GM19324 (cell line): ENCODE measurements at regions not wholly inside any gene's neighbourhood (a gene's known extent, or its start where the extent isn't known, plus 50 kb on each side); places are given as distances from the start of the nearest gene placed in this dataset.

ENCODE experiments used
- ATAC-seq: cut with Tn5 transposase; IDR thresholded peaks from one replicate; pipeline ENCODE4 v1.9.1; 2021; ENCODE audit warnings: mild to moderate bottlenecking, moderate library complexity; ENCODE audit not compliant: unreplicated experiment, low FRiP score

DNA sequence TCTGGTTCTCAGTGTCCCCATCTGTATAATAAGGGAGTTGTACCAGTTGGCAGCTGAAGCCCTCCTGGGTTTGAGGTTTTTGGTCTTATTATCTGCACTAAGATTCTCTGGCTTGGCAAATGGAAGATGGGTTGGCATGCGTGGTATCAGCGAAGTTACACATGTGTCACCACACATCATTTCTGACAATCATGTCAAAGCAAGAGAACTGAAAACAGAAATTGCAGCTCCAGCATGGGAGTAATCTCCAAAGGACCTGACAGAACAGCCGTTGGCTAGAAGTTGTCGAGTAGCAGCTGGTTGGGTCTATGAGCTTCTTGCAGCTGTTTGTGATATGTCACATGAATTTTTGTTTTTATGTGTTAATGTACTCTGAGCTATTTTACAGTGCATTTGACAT lies 317.4 kb downstream of the SLC4A3 start:
- ATAC-seq, result no peak

DNA sequence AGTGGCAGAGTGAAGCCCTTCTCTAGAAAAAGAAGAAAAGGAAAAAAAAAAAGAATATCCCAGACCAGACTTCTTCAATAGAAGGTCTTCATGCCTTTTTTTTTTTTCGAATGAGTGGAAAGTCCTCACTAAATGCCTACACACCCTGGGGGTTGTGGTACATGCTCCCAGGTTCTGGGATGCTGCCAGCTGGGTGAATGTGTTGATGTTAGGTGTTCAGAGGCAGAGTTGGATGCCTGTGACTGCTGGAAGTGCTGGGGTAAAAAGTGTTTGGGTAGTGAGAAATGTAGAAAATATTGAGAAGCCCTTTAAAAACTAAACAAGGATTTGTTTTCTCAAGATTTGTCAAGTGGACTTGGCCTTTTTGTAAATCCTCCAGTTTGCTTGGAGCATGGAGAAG lies 318.6 kb downstream of the SLC4A3 start:
- ATAC-seq, result no peak

DNA sequence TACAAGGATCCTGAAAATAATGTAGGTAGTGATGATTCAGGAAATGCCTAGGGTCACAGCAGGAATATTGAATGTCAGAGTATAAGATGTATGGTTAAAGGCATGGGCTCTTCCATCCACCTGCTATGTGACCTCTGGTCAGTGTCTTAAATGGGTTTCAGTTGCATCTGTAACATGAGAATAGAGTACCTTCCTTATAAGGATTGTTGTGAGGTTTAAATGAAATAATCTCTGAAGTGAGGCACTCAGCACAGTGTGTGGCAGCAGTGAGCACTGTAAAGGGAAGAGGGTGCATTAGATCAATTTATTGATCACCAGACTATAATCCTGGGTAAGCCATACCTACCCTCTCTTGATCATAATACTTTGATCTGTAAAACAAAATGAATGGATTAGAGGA lies 319.1 kb downstream of the SLC4A3 start:
- ATAC-seq, result no peak

DNA sequence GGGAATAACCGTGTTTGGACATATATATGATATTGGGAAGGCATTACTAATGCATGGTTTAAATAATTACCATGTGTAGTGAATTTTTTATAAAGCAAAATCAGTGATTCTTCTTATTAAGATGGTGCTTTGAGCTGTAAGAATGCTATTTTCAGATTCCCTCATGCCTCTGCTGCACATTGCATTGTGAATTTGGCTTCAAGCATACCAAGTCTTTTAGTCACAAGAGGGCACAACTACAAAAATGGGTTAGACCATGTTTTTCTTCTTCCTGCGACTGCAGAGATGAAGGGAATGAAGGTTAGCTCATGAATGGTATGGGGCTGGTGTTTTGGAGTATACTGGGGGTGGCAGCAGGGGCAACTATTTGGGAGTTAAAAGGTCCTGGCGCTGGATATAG lies 320.1 kb downstream of the SLC4A3 start:
- ATAC-seq, result no peak

DNA sequence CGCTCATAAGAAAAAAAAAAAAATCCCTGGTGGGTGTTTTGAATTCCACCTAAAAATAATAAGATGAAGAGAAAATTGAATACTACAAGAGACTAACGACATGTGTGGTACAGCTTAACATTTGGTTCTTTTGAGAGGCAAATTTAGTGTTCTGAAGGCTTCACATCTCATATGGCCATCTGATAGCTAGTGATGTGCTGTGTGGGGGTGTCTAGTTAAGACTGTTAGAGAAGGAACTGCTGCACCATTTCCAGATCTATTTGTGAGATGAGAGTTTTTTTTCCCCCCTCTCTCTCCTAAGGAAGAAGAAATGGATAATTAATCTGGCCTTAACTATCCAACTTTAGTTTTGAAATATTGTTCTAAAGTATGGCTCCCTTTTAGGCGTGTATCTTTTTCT lies 321.6 kb downstream of the SLC4A3 start:
- no peak for ATAC-seq

DNA sequence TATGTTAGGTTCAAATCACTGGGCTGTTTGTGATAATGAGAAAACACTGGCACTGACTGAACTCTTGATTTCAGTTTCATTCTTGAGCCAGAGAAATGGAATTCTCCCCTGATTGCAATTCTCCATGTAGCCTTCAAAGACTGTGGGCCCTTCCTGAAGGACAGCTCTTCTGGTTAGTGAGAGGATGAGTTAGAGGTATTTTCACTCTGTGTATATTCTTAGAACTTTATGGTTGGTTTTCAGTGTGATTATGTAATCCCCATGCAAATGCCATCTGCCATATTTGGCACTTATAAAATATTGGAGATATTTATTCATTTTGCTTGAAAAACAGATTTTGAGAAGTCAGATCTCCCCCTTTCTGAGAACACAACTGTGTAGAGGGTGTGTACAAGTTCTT lies 323.7 kb downstream of the SLC4A3 start:
- no peak for ATAC-seq

DNA sequence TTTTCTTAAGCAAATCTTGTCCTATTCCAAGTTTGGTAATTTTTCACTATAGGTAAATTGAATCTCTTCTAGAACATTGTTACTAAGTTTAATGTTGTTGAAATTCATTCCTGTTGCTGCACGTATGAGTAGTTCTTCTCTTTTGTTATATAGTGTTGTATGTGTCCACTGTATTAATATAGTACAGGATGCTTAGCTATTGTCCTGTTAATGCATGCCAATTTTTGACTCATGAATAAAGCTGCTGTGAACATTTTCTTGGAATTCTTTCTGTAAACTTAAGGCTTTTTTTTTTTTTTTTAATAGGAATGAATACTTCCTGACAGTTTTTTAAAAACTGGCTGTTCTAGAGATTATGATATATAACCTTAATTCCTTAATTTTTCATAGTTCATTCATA lies 326.9 kb downstream of the SLC4A3 start:
- no peak for ATAC-seq

DNA sequence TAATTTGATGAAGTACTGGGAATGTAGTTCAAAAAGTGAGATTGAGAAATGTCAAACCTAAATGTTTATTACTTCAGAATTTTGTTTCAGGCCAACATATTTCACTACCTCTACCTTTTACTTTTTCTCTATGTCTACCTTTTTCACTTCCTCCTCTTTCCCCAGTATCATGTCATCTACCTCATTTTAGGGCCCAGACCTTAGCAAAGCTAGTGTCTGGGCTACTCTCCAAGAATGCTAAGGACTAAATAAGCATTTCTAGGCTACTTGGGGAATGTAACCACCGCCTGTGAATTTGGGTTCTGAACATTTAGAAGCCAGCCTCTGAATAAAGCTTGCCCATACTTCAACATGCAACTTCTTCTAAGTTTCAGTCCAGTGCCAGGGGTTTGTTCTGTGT lies 330.4 kb downstream of the SLC4A3 start:
- ATAC-seq, result no peak

DNA sequence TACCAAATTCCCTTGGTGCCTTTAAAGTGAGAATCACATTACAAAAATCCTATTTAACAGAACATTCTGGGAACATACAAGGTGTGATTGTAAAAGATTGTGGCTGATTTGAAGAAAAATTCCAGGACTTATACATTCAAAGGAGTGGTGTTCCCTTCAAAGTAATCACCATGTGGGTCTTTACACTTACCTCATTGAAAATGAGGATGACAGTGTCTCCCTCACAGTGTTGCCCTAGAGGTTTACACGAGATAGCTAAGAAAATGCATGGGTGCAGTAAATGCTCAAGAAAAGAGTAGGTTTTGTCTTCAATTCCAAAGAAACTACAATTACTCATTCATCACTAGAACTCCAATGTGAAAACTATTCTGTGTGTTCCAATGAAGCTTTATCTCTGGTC lies 331.5 kb downstream of the SLC4A3 start:
- no peak for ATAC-seq

DNA sequence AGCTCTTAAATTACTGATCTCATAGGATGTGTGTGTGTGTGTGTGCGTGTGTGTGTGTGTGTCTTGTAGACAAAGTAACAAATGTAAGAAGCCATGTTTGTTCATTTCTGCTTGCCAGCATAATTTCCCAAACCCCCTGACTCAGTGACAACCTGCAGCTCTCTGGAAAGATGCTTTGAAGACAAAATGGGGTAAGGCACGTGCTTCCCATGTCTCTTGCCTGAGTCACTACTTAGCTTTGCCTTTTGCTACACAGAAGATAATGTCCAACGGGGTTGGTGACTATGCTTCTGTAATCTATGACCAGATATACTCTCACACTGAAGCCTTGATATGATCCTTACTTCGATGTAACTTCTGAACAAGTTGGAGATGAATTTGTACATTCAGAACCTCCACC lies 332.0 kb downstream of the SLC4A3 start:
- no peak for ATAC-seq

DNA sequence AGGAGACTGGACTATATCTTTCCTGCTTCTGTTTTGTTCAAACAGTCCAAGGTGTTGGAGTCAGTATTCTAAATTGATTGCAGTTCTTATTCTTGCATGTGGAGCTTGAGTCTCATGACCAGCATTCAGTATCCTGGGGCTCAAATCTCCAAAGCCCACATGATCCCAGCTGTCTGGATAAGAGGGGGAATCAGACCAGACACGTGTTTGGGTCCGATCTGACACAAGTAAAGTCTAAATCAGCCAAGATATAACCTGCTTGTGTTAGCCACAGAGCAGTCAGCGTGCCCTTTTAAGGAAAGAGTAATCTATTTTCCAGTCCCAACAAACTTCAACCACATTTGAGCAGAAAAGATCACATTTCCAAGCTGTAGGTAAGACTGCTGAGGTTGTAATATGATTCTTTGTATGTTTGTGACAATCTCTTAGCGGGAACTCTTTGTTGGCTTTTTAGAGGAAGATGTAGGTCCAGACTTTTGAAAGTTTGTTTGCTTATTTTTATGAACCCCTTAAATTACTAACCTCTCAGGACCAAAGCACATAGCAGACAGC lies 334.6 kb downstream of the SLC4A3 start:
- ATAC-seq, result no peak

DNA sequence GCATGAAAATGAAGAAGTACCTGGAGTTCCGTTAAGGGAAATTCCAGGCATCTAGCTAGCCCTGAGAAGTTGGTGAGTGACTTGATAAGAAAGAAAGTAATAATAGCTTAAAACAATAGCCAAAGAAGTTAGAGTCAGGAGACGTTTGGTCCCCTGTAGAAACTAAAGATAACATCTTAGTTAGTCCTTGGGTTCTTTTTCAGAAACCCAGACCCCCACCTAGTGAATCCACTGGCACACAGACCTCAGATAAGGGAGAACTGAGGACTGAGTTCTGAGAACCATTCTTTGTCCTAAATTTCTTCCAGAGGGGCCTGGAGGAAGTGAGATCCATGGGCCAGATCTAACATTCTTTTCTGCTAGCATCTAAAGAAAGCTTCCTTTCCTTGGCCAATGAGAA lies 335.4 kb downstream of the SLC4A3 start:
- ATAC-seq, result no peak

DNA sequence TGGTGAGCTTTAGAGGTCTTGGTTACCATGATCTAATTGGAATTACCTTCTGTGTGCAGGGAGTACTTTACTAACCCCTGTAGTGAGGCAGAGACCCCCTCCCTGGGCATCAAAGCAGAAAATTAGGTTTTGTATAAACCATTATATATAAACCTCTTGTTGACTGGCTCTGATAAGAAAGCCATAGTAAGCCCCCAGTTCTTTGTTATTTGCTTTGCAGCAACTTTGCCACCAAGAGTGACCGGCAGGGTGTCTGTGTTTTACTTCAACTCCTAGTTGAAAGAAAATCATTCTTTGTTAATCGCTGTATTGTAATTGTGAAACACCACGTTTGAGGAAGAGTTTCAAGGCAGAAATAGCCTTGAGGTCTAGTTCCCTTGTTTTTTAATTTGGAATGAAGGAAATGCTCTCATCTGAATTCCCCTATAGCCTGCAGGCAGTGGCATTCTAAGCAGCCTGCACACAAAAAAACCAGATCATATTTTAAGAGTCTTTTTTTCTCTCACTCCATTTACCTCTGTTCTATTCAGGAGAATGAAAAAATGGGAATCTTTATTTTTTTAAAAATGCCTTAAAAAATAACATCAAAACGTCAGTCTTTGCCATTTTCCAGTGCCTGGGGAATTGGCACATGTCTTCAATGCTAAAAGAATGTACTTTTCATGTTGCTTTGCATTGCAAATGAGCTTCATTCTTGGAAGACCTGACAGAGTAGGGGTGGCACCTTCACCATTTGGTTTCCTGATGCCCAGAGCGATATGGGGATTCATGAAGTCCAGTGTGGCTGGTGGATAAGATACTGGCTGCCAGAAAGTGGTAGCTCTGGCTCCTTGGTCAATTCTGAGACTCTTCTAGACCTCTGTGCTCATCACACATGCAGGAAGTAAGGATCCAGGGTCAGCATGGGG lies 338.1 kb downstream of the SLC4A3 start:
- no peak for ATAC-seq

DNA sequence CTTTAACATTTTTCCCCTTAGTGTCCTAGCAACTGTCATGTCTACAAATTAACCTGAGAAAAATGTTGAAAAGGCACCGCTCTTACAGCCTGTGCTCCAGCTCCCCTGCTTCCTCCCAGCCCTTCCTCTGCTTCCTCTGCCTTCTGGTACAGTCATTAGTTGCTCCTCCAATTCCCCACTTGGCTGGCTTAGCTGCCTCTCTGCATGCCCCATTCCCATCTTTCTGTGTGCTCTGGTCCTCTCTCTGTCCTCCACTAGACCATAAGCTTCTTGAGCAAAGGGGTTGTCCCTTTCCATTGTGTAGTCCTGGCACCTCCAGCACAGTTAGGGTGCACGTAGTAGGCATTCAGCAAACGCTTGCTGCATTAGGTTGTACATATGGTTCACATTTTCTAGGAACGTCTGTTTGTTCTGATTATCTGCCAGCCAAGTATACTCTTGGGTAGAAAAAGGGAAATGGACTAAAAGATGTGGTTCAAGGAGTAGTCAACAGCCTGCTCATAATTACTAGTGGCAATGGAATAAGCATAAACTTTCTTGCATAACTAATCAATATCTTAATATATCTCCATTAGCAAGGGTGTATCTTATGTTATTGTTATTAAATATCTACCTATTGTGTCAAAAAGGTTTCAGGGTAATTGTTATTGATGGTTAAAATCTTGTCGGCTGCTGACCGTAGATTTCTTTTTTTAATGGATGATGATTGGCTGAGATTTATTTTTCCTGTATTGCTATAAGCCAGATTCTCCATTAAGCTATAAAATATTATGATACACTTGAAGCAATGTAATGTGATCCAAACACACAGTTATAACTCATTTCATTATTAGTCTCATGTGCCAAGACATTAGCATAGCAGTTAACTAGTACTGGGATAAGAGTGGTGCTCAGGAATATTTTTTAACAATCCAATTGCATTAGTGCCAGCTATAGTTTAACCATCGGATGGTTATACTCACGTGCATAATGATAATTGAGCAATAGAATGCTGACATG lies 340.1 kb downstream of the SLC4A3 start:
- ATAC-seq, result no peak

DNA sequence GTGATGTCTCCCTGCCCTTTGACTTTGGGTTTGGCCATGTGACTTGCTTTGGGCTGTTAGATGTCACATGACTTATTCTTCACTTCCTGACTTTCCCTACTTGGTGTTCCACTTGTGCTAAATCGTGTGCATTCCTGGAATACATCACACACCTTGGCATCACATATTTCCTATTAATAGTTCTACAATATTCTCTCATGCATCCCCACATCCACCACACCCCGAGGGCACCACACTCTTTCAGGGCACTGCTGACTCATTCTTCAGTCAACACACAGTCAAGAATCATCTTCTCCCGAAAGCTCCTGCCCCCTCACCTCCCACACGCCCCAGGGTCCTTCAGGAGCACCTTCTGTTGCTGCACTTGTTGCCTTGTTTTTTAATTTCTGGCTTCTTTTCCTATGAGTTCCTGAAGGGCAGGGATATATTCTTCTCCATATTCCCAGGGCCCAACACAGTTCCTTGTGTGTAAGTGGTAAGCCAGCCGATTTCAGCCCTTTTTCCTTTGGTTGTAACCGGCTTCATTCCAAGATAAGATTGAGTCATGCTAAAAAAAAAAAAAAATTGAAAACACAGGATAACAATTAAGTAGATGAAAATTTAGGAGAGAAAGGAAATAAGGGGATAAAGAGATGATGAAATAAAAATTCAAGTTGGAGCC lies 341.4 kb downstream of the SLC4A3 start:
- no peak for ATAC-seq

DNA sequence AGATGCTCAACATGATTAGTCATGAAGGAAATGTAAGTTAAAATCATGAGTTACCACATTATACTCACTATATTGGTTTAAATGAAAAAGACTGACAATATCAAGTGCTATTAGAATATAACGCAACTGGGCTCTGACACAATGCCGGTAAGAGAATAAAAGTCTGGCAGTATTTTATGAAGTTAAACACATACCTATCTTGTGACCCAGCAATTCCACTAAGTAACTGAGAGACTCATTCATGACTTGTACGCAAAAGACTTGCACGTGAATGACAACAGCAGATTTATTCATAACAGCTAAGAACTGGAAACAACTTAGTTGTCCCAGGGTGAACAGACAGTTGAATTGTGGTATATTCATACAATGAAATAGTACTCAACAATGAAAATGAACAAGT lies 342.1 kb downstream of the SLC4A3 start:
- no peak for ATAC-seq

DNA sequence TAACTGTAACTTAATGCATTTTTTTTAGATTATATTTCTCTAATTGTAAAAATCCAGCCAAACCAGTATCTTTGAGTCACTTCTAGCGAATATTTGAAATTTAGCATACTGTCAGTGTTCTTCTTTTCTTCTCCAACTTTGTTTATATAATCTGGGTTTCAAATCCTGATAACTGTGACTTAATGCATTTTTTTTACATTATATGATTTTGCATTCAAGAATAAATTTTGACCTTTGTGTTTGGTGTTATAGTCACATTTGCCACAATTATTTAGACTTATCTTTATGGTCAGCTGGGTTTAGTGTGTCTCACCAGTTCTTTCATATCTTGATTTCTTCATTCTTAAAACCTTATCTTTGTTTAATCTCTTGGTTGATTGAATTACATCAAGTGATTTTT lies 345.7 kb downstream of the SLC4A3 start:
- no peak for ATAC-seq

DNA sequence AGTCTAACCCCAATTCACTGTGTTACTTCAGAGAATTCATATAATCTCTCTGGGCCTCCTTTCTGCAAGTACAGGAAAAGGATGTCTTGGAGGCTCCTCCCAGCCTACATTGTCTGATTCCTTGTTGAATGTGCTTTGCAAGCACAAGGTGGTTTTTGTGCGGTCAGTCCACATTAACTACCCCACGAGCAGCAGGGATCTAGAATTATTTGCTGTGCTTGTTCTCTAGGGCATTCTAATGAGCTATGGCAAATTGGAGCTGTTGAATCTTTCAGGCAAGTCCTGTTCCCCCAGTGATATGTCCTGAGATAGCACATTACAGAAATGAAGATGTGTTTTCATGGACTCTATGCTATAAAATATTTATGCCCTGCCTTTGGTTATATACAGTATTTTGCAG lies 349.4 kb downstream of the SLC4A3 start:
- ATAC-seq, result no peak

DNA sequence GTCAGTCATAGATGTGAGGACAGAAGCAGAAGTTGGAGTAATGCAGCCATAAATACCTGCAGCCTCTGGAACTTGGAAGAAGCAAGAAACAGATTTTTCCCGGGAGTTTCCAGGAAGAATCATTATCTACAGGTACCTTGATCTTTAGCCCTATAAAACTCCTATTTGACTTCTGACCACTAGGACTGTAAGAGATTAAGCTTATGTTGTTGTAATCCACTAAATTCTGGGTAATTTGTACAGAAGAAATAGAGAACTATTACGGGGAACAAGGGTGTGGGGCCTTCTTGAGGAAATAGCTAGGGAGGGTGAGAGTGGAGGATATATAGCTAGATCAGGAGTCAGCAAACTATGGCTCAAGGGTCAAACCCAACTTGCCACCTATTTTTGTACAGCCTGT lies 353.2 kb downstream of the SLC4A3 start:
- no peak for ATAC-seq

DNA sequence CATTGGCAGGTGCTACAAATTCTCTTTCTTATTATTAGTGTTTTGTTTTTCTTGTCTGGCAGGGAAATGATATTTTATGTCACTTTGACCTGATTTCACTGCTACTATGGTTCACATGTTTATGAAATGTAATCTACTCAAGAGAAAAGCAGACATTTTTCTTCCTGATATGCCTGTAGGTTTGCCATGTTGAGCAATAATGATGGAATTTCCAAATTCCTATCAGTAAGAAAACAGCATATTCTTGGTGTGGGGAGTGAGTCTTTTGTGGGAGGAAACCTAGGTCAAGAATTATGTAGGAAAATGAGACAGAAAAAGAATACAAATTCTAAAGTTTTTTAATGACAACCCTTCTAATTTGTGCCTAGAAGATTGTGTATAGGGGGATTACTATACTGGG lies 356.4 kb downstream of the SLC4A3 start:
- ATAC-seq, result no peak

DNA sequence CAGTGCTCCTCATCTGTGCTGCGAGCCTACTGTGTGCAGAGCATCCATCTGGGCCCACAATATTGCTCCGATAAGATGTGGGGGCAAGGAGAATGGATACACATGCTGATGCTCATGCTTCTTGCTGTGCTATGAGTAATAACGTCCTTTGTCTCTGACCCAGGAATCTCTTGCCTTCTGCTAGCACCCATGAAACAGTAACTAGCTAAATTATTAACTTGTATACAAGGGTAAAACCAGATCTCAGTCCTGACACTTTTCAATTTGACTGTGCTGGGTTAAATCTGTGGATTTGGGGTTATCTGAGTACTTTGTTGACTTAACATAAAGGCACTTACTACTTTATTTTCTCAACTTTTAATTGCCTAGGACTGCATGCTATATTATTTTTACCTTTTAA lies 357.6 kb downstream of the SLC4A3 start:
- no peak for ATAC-seq
